ENCODE measurements at regions not wholly inside any gene's neighbourhood (a gene's known extent, or its start where the extent isn't known, plus 50 kb on each side); places are given as distances from the start of the nearest gene placed in this dataset.

DNA sequence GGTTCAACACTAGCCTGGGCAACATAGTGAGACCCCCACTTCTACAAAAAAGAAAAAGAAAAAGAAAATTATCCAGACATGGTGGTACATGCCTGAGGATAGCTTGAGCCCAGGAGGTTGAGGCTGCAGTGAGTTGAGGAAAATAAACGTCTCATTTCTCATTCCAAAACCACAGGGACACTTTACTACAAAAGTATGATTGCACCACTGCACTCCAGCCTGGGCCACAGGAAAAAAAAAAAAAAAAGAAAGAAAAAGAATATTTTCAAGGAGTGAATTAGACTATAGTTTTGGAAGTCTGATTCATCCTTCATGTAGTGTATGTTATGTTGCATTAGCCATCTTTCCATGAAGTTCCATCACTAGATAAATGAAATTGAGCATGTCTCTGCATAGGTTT, 149.5 kb upstream of the THBS1 start:
- Histone ChIP-seq H3K4me1 (ENCODE audit: control insufficient read depth in 2 of 2, insufficient read depth in 1 of 2, low read depth in 1 of 2, low read length in 2 of 2) (peaks cover 6 to 20% of the 10 kb centered on the region in 2 donors), H3K4ac (ENCODE audit: low read length) (no peak overlapping the region), H3K27ac (replicated peaks; ENCODE audit: low read length) (no peak overlapping the region), H3K79me1 (ENCODE audit: low read depth, low read length) (no peaks in the 10 kb centered on the region), H2BK12ac (ENCODE audit: low read length) (no peak overlapping the region), H3K4me3 (ENCODE audit: low read length in 2 of 2) (no peak overlapping the region), H3K36me3 (replicated peaks in 1 of 2; ENCODE audit: control insufficient read depth in 2 of 2, insufficient read depth in 2 of 2, low read length in 2 of 2) (no peaks in the 10 kb centered on the region), H3K27me3 (ENCODE audit: control insufficient read depth in 3 of 3, insufficient read depth in 3 of 3, low read depth in 1 of 3, low read length in 3 of 3) (no peaks in the 10 kb centered on the region), H2AFZ (ENCODE audit: low read length) (no peak overlapping the region), H3K23ac (ENCODE audit: low read depth, low read length, poor library complexity) (no peak overlapping the region), H3K4me2 (ENCODE audit: insufficient read depth, low read length, poor library complexity, severe bottlenecking) (no peak overlapping the region), H4K91ac (ENCODE audit: low read depth, low read length, poor library complexity) (no peak overlapping the region), H2BK5ac (ENCODE audit: low read length) (no peak overlapping the region), H2AK5ac (ENCODE audit: low read depth, low read length) (no peak overlapping the region), H3K9ac (ENCODE audit: low read depth, low read length, poor library complexity) (no peak overlapping the region), H2BK15ac (ENCODE audit: low read length) (no peak overlapping the region), H3K18ac (ENCODE audit: low read length) (no peak overlapping the region), H2BK120ac (ENCODE audit: low read depth, low read length) (no peak overlapping the region), H3K9me3 (replicated peaks in 1 of 2; ENCODE audit: control insufficient read depth in 2 of 2, insufficient read depth in 1 of 2, low read depth in 1 of 2, low read length in 2 of 2) (no peaks in the 10 kb centered on the region), H3K14ac (ENCODE audit: low read length) (no peak overlapping the region), H4K8ac (ENCODE audit: low read depth, low read length) (no peak overlapping the region)
- WGBS, 2 donors (ENCODE audit: extremely low coverage in 2 of 2, insufficient read length in 2 of 2, insufficient replicate concordance in 1 of 2), result no CpG with 5 or more reads among the region's 1 CpG
- DNase-seq (ENCODE audit: low spot score), result no peak

- no peak overlapping the region for H2BK12ac ChIP-seq (ENCODE audit: low read length)
- H4K91ac ChIP-seq (ENCODE audit: low read depth, low read length, poor library complexity), result no peak overlapping the region
- no peaks in the 10 kb centered on the region for H3K79me1 ChIP-seq (ENCODE audit: low read depth, low read length)
- H2BK15ac ChIP-seq (ENCODE audit: low read length), result no peak overlapping the region
- no peaks in the 10 kb centered on the region for H3K9me3 ChIP-seq (replicated peaks in 1 of 2; ENCODE audit: control insufficient read depth in 2 of 2, insufficient read depth in 1 of 2, low read depth in 1 of 2, low read length in 2 of 2)
- no peak overlapping the region for H3K4me3 ChIP-seq (ENCODE audit: low read length in 2 of 2)
- H3K27me3 ChIP-seq (ENCODE audit: control insufficient read depth in 3 of 3, insufficient read depth in 3 of 3, low read depth in 1 of 3, low read length in 3 of 3), result no peaks in the 10 kb centered on the region
- H3K23ac ChIP-seq (ENCODE audit: low read depth, low read length, poor library complexity), result no peak overlapping the region
- no peak overlapping the region for H3K27ac ChIP-seq (replicated peaks; ENCODE audit: low read length)
- no peak overlapping the region for H3K18ac ChIP-seq (ENCODE audit: low read length)
- no CpG with 5 or more reads among the region's 1 CpG for WGBS, 2 donors (ENCODE audit: extremely low coverage in 2 of 2, insufficient read length in 2 of 2, insufficient replicate concordance in 1 of 2)
- no peak overlapping the region for H2BK120ac ChIP-seq (ENCODE audit: low read depth, low read length)
- H3K4ac ChIP-seq (ENCODE audit: low read length), result no peak overlapping the region
- no peak overlapping the region for H4K8ac ChIP-seq (ENCODE audit: low read depth, low read length)
- H2AK5ac ChIP-seq (ENCODE audit: low read depth, low read length), result no peak overlapping the region
- H3K9ac ChIP-seq (ENCODE audit: low read depth, low read length, poor library complexity), result no peak overlapping the region
- no peak overlapping the region for H2BK5ac ChIP-seq (ENCODE audit: low read length)
- peaks cover 6 to 15% of the 10 kb centered on the region in 2 donors for H3K4me1 ChIP-seq (ENCODE audit: control insufficient read depth in 2 of 2, insufficient read depth in 1 of 2, low read depth in 1 of 2, low read length in 2 of 2)
- no peak overlapping the region for H3K14ac ChIP-seq (ENCODE audit: low read length)
- no peak overlapping the region for H3K4me2 ChIP-seq (ENCODE audit: insufficient read depth, low read length, poor library complexity, severe bottlenecking)
- no peak for DNase-seq (ENCODE audit: low spot score)
- H3K36me3 ChIP-seq (replicated peaks in 1 of 2; ENCODE audit: control insufficient read depth in 2 of 2, insufficient read depth in 2 of 2, low read length in 2 of 2), result no peaks in the 10 kb centered on the region
- H2AFZ ChIP-seq (ENCODE audit: low read length), result no peak overlapping the region
Observed at GRCh38 chr15:39432026-39432425, 148.9 kb upstream of the THBS1 start.

DNA sequence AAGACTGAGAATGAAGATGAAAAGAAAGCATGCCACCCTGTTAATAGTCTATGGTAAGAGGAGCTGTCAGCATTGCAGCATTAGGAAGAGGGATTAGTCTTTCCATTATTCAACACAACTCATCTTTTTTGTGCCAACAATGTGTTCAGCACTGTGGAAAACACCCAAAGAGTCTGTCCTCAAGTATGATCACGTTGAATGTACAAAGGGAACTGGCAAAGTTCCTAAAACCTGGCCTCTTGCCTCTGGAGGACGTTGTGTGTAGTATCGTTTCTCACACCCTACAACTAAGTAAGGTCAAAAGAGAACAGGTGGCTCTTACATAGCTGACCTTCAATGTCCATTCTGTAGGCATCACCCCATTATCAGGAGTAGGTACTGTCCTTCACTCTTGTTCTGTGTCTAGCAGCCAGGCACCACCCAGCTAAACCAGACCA, 147.9 kb upstream of the THBS1 start:
- no peak overlapping the region for H4K91ac ChIP-seq (ENCODE audit: low read depth, low read length, poor library complexity)
- H3K27me3 ChIP-seq (ENCODE audit: control insufficient read depth in 3 of 3, insufficient read depth in 3 of 3, low read depth in 1 of 3, low read length in 3 of 3), result no peaks in the 10 kb centered on the region
- no peaks in the 10 kb centered on the region for H3K79me1 ChIP-seq (ENCODE audit: low read depth, low read length)
- no peak overlapping the region for H3K23ac ChIP-seq (ENCODE audit: low read depth, low read length, poor library complexity)
- H3K4me2 ChIP-seq (ENCODE audit: insufficient read depth, low read length, poor library complexity, severe bottlenecking), result no peak overlapping the region
- WGBS, 2 donors (ENCODE audit: extremely low coverage in 2 of 2, insufficient read length in 2 of 2, insufficient replicate concordance in 1 of 2), result no CpG with 5 or more reads among the region's 3 CpGs
- no peak overlapping the region for H2AK5ac ChIP-seq (ENCODE audit: low read depth, low read length)
- H2AFZ ChIP-seq (ENCODE audit: low read length), result peak overlapping the region; percentile 62
- no peak overlapping the region for H3K18ac ChIP-seq (ENCODE audit: low read length)
- H3K4me3 ChIP-seq (ENCODE audit: low read length in 2 of 2), result no peak overlapping the region
- no peaks in the 10 kb centered on the region for H3K9me3 ChIP-seq (replicated peaks in 1 of 2; ENCODE audit: control insufficient read depth in 2 of 2, insufficient read depth in 1 of 2, low read depth in 1 of 2, low read length in 2 of 2)
- H3K4me1 ChIP-seq (ENCODE audit: control insufficient read depth in 2 of 2, insufficient read depth in 1 of 2, low read depth in 1 of 2, low read length in 2 of 2), result peaks cover 3 to 8% of the 10 kb centered on the region in 2 donors
- H2BK12ac ChIP-seq (ENCODE audit: low read length), result no peak overlapping the region
- no peak overlapping the region for H2BK5ac ChIP-seq (ENCODE audit: low read length)
- DNase-seq (ENCODE audit: low spot score), result no peak
- no peak overlapping the region for H2BK15ac ChIP-seq (ENCODE audit: low read length)
- no peak overlapping the region for H4K8ac ChIP-seq (ENCODE audit: low read depth, low read length)
- no peaks in the 10 kb centered on the region for H3K36me3 ChIP-seq (replicated peaks in 1 of 2; ENCODE audit: control insufficient read depth in 2 of 2, insufficient read depth in 2 of 2, low read length in 2 of 2)
- no peak overlapping the region for H3K9ac ChIP-seq (ENCODE audit: low read depth, low read length, poor library complexity)
- no peak overlapping the region for H3K4ac ChIP-seq (ENCODE audit: low read length)
- H3K14ac ChIP-seq (ENCODE audit: low read length), result no peak overlapping the region
- no peak overlapping the region for H2BK120ac ChIP-seq (ENCODE audit: low read depth, low read length)
- no peak overlapping the region for H3K27ac ChIP-seq (replicated peaks; ENCODE audit: low read length)

GRCh38 chr15:39433376-39433775, 147.5 kb upstream of the THBS1 start:
- Histone ChIP-seq H3K27me3 (ENCODE audit: control insufficient read depth in 3 of 3, insufficient read depth in 3 of 3, low read depth in 1 of 3, low read length in 3 of 3) (no peaks in the 10 kb centered on the region), H2AK5ac (ENCODE audit: low read depth, low read length) (no peak overlapping the region), H3K18ac (ENCODE audit: low read length) (no peak overlapping the region), H3K4me3 (ENCODE audit: low read length in 2 of 2) (no peak overlapping the region), H4K8ac (ENCODE audit: low read depth, low read length) (no peak overlapping the region), H2BK12ac (ENCODE audit: low read length) (no peak overlapping the region), H2BK15ac (ENCODE audit: low read length) (no peak overlapping the region), H3K23ac (ENCODE audit: low read depth, low read length, poor library complexity) (no peak overlapping the region), H3K4me2 (ENCODE audit: insufficient read depth, low read length, poor library complexity, severe bottlenecking) (no peak overlapping the region), H3K4me1 (ENCODE audit: control insufficient read depth in 2 of 2, insufficient read depth in 1 of 2, low read depth in 1 of 2, low read length in 2 of 2) (peaks cover 3 to 8% of the 10 kb centered on the region in 2 donors), H3K9ac (ENCODE audit: low read depth, low read length, poor library complexity) (no peak overlapping the region), H4K91ac (ENCODE audit: low read depth, low read length, poor library complexity) (no peak overlapping the region), H3K9me3 (replicated peaks in 1 of 2; ENCODE audit: control insufficient read depth in 2 of 2, insufficient read depth in 1 of 2, low read depth in 1 of 2, low read length in 2 of 2) (no peaks in the 10 kb centered on the region), H3K27ac (replicated peaks; ENCODE audit: low read length) (no peak overlapping the region), H2BK120ac (ENCODE audit: low read depth, low read length) (no peak overlapping the region), H3K36me3 (replicated peaks in 1 of 2; ENCODE audit: control insufficient read depth in 2 of 2, insufficient read depth in 2 of 2, low read length in 2 of 2) (no peaks in the 10 kb centered on the region), H2AFZ (ENCODE audit: low read length) (peak overlapping the region; percentile 62), H3K4ac (ENCODE audit: low read length) (no peak overlapping the region), H2BK5ac (ENCODE audit: low read length) (no peak overlapping the region), H3K14ac (ENCODE audit: low read length) (no peak overlapping the region), H3K79me1 (ENCODE audit: low read depth, low read length) (no peaks in the 10 kb centered on the region)
- no peak for DNase-seq (ENCODE audit: low spot score)
- no CpG with 5 or more reads among the region's 2 CpGs for WGBS, 2 donors (ENCODE audit: extremely low coverage in 2 of 2, insufficient read length in 2 of 2, insufficient replicate concordance in 1 of 2)

Measured in neuronal stem cell (in vitro differentiated cells).